Hematopoietic multipotent progenitor cell treated with erythropoietin and hydrocortisone succinate and interleukin-3 and kit ligand, for 15 days (in vitro differentiated cells): ENCODE measurements at regions not wholly inside any gene's neighbourhood (a gene's known extent, or its start where the extent isn't known, plus 50 kb on each side); places are given as distances from the start of the nearest gene placed in this dataset.
"Not testable (repeated sequence)": the region's sequence is repeated elsewhere in the genome, so short reads cannot be mapped to it uniquely, and the experiment has no call there.

Experiments
- DNase-seq: peaks from one replicate; pipeline ENCODE4 v3.0.0-alpha.2; 2015; ENCODE audit warnings: low spot score

DNA sequence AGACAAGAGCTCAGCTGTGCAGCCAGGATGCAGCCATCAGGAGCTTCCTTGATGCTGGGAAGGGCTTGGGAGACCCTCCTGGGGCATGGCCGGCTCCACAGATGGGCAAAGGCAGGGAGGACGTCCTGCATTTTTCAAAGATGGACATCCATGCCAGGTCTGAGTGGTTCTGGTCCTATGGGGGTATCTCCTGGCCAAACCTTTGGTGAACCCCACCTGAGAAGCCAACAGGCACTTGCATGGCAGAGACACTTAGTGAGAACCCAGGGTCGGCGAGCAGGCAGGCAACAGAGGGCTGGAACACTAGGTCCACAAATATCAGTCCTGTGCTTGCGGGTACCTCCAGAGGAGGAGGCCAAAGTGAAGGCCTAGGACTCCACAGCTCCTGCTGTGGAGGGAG, 70.0 kb downstream of the KCTD15 start:
- no peak for DNase-seq

DNA sequence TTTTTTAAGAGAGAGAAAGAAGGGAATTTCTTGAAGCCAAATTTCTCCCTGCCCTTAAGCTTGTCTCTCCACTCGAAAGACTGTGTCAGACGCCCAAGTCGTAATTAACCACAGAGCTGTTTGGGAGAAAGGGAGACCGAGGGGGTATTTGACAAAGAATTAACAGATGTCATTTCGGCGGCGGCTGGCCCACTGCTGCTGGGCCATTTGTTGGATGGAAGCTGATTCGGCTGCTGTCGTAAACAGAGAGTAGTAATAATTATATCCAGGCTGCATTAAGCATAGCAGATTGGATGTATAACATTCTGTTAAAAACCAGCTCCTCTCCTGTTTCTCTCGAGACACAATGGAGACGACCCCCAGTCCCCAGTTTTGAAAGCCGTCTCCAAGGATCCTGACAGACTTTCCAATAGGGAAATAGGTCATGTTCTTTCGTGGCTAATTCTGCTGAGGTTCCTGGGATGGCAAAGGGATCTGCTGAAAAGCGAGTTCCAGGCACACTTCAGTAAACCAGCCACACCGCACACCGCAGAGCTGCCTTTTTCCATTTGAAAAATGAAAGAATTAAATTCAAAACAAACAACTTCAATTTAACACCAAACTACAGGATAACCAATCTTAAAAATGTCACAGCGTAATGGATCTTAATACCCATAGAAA, 71.5 kb downstream of the KCTD15 start:
- no peak for DNase-seq

DNA sequence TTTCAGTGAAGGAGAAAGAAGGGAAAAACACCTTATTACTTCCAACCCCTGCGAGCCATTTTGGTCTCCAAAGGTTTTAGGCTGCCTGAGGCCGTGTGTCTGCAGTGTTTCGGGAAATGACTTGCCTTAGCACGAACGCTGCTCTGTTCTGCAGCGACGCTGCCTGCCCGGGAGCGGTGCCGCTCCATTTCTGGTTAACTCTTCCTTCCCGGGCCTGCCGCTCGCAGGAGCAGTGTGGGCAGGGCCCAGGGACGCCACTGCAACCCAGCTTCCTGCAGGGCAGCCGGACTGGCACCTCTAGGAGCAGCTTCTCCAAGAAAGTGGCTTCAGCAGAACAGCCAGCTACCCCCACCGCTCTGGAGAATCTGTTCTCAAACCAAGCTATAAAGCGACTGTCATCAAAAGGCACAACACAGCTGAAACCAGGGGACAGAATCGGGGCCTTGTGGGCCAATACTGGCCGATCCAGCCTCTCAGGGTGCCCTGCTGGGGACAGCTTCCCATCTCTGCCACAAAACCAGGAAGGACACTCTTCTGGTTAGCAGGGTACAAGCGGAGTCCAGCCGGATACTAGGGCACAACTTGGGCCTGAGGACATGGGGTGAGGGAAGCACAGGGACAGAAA, 72.2 kb downstream of the KCTD15 start:
- no peak for DNase-seq

GRCh38 chr19:33870298-33870932, 73.7 kb downstream of the KCTD15 start:
- DNase-seq, result not testable (repeated sequence)

- no peak for DNase-seq
Observed at GRCh38 chr19:33871605-33872004, 74.9 kb downstream of the KCTD15 start.

- DNase-seq, result no peak
Observed at GRCh38 chr19:33872445-33873320, 76.0 kb downstream of the KCTD15 start.

- no peak for DNase-seq
Observed at GRCh38 chr19:33875071-33875470, 78.4 kb downstream of the KCTD15 start.

DNA sequence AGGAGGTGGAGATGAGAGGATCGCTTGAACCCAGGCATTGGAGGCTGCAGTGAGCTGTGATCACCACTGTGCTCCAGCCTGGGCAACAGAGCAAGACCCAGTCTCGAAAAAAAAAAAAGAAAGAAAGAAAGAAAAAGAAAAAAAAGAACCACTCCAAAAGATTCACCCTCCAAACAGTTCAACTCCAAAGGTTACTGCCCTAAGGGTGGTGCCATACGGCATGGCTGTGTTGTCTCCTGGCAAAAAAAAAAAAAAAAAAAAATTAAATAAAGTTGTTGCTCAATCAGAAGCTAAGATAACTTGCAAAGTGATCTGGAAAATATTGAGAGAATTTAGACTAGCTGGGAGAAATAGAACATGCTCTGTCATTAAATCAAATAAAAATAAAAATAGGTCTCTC, 79.5 kb downstream of the KCTD15 start:
- DNase-seq, result no peak

DNA sequence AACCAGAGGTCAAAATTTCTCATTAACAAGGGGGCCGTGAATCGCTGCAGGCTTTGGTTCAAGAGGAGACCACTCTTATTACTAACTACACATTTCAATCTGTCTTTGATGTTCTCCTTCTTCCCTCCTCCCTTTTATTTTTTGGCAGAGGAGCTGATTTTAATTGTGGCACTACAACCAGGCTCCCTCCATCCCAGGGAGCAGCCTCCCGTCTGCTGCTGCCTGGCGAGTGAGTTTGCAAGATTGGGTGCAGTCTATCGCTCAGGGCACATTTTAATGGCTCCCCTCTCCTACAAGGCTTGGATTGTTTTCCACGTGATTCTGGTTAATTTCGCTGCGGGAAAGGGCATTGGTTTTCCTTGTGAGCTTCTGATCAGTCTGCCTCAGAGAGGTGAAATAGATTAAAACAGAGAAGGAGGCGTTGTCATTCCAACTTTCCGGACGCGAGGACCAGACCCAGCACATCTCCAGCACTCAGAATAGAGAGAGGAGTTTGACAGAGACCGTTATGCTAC, 81.4 kb downstream of the KCTD15 start:
- DNase-seq, result no peak

DNA sequence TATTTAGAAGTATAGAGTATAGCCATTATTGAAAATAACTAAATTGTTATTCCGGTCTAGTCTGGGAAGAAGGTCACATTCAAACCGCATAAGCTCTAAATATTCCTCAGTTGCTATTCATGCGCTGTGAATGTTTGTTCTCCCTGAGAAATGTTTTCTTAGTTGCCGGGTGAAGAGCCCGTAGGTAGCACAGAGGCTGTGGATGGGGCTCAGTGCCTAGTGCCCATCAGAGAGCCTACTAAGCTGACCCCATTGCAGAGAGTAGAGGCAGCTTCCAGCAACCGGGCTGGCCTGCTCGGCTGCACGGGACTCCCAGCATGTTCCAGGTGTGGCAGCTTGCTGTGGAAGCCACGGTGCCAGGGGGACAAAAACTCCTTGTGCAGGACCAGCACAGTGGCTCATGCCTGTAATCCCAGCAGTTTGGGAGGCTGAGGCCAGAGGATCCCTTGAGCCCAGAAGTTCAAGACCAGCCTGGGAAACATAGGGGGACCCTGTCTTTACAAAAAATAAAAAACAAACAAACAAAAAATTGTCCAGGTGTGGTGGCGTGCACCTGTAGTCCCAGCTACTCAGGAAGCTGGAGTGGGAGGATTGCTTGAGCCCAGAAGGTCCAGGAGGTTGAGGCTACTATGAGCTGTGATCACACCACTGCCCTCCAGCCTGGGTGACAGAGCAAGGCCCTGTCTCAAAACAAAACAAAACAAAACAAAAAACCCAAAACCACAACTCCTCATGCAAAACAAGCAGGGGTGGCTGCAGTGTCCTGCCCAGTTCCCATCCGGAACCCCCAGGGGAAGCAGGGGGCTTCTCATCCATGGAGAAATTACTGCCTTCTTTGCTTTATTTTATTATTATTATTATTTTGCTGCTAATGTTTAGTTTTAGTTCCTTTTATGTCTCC, 82.5 kb downstream of the KCTD15 start:
- DNase-seq, result no peak

DNA sequence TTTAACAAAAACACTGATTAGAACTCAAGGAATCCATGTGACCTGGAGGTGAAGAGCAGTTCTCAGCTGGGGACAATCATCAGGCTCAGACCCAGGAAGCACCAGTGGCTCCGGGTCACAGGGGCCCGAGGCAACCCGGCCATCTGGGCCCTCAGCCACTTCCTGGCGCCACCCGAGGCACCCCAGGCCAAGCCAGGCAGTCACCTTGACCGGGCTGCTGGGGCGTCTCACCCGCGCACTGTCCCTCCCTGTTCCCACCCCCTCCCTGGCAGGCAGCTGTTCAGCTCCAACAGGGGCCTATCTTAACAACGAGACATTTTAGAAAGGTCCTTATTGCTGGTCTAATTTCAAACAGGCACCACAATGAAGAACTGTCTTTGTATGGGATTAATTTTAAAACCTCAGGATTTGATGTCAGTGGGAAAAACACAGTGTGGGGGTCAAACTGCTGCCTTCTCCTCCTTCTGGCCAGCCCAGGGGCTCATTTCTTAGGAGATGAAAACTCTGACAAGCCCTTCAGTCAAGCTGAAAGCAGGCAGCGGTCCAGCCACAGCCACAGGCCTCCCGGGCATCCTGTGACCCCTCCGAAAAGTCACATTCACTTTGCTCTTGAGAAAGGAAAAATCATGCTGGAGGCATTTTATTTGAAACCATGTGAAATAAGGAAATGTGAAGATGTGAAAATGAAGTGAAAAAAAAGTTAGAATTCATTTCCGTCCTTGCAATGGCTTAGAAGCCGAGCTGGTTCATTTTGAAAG, 83.3 kb downstream of the KCTD15 start:
- DNase-seq, result no peak

DNA sequence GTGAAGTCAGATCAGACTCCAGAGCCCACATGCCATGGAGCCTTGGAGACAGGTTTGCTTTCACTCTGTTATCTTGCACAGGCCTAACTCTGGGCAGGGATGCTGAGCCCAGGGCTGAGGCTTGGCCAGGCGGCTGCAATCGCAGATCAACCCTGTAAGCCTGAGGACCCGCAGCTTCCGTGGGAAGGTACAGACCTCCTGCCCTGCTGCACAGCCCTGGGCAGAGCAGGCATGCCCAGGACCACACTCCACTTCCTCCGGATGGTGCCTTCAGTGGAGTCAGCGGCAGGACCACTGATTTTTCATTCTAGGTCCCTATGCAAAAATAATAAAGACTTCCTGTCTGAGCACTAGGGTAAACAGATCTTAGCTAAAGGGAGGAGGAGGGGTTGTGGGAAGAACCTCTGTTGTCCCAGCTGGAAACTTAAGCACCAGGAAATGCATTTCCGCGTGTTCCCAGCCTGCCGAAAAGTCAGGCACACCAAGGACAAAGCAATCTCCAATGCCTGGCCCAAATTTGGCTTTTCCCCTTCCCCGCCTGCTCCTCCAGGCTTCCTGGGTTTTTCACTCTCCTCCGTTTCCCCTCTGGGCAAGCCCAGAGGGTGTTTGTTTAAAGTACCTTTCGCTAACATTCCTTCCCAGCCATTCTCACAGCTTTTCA, 87.3 kb downstream of the KCTD15 start:
- no peak for DNase-seq

DNA sequence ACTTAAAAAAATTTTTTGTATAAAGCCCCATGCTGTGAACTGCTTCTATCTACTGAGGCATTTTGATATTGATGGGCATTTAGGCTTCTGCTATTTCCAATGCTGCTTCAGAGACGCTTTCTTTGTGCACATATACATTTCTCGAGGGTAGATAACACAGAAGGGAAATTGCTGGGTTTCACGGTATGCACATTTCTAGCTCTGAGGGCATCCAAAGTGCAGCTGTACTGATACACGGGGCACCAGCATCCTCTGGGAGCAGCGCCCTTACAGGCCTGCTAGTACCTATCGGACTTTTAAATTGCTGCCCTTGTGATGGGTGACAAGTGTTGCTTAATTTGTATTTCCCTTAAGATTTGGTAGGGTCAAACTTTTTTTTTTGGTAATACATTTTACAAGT, 88.6 kb downstream of the KCTD15 start:
- no peak for DNase-seq

GRCh38 chr19:33887891-33888290, 91.2 kb downstream of the KCTD15 start:
- no peak for DNase-seq

GRCh38 chr19:33888665-33889064, 92.0 kb downstream of the KCTD15 start:
- no peak for DNase-seq

DNA sequence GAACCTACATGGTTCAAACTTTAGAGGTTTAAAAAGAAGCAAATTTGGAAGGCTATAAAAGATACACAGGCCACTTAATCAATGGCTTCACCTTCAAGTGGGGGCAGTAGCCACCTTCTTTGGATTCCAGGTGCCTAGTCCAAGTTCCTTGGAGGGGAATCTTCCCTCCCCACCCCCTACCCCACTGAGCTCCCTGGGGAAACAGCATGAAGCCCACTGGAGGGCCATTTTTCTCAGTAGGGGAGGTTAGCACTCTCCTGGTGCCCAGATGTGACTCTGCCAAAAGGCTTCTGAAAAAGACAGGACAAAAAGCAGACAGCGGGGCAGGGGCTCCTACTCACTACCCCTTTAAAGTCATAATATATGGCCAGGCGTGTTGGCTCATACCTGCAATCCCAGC, 93.9 kb downstream of the KCTD15 start:
- DNase-seq, result no peak

- no peak for DNase-seq
Observed at GRCh38 chr19:33891773-33892172, 95.1 kb downstream of the KCTD15 start.

- no peak for DNase-seq
Observed at GRCh38 chr19:33894787-33895186, 98.1 kb downstream of the KCTD15 start.

- DNase-seq, result no peak
Observed at GRCh38 chr19:33895366-33895765, 98.7 kb downstream of the KCTD15 start.

GRCh38 chr19:33898062-33898677, 101.5 kb downstream of the KCTD15 start:
- no peak for DNase-seq
